Thoracic aorta (tissue), 2 donors: ENCODE measurements at regions not wholly inside any gene's neighbourhood (a gene's known extent, or its start where the extent isn't known, plus 50 kb on each side); places are given as distances from the start of the nearest gene placed in this dataset.

ENCODE experiments used
- ATAC-seq: fragments of 150-250 bp; one replicate; pipeline ENCODE4 v1.8.0; 2017; ENCODE audit warnings: low read depth; ENCODE audit not compliant: insufficient number of reproducible peaks, low FRiP score
- DNase-seq: peaks from one replicate; pipeline ENCODE4 v3.0.0-alpha.2; 2020; ENCODE audit warnings: low spot score
- H3K27ac ChIP-seq, 2 donors: fragments of 200-600 bp; sonication (generic); 1 replicate in 1 of 2; 2 replicates in 1 of 2; pipeline ENCODE4 v1.5.1; 2016; ENCODE audit warnings: mild to moderate bottlenecking in 2 of 2, moderate library complexity in 2 of 2
- H3K27me3 ChIP-seq: fragments of 200-600 bp; sonication (generic); replicated peaks from 2 replicates; pipeline ENCODE4 v1.6.0; 2016; ENCODE audit warnings: mild to moderate bottlenecking; ENCODE audit not compliant: insufficient read depth
- H3K36me3 ChIP-seq: fragments of 200-600 bp; sonication (generic); one replicate; pipeline ENCODE4 v1.5.1; 2016
- H3K4me1 ChIP-seq, 2 donors: fragments of 200-600 bp; sonication (generic); 1 replicate in 1 of 2; 2 replicates in 1 of 2; pipeline versions ENCODE4 v1.5.1 to v1.6.0; 2016; ENCODE audit warnings: low read depth in 2 of 2, mild to moderate bottlenecking in 1 of 2; ENCODE audit not compliant: control insufficient read depth in 1 of 2
- H3K4me3 ChIP-seq: fragments of 200-600 bp; sonication (generic); 2 replicates; pipeline ENCODE4 v1.5.1; 2016; ENCODE audit warnings: mild to moderate bottlenecking
- H3K9me3 ChIP-seq: fragments of 200-600 bp; sonication (generic); 2 replicates; pipeline ENCODE4 v1.5.1; 2016
- CTCF ChIP-seq: fragments of 200-600 bp; sonication (generic); IDR thresholded peaks from one replicate; pipeline ENCODE4 v1.5.1; 2019; ENCODE audit warnings: antibody characterized with exemption

GRCh38 chr14:85479771-85480170 lies 50.2 kb upstream of the FLRT2 start:
- Histone ChIP-seq H3K4me1 (peaks cover 0 to 14% of the 10 kb centered on the region in 2 donors), H3K9me3 (no peaks in the 10 kb centered on the region), H3K27ac (no peak overlapping the region), H3K4me3 (no peak overlapping the region), H3K36me3 (no peaks in the 10 kb centered on the region), H3K27me3 (no peaks in the 10 kb centered on the region)
- ATAC-seq = no peak
- DNase-seq = no peak
- TF ChIP-seq CTCF = no peak
